Activated B cell treated with CpG ODN at 0.5 μM for 24 hours (primary cell): ENCODE measurements at regions not wholly inside any gene's neighbourhood (a gene's known extent, or its start where the extent isn't known, plus 50 kb on each side); places are given as distances from the start of the nearest gene placed in this dataset.

Experiments used
- ATAC-seq: fragments of 200-7000 bp; cut with Tn5 transposase; one replicate; pipeline ENCODE4 v1.10.0; 2021; ENCODE audit warnings: low read depth, mild to moderate bottlenecking, moderate library complexity
- CTCF ChIA-PET: fragments of 350-600 bp; sonication (Branson Sonifier 250); formaldehyde crosslinking; loops from one replicate; lab custom pipeline; 2021; ENCODE audit warnings: antibody characterized with exemption; lab: Charles Lee
- POLR2A ChIA-PET: fragments of 350-600 bp; sonication (Branson Sonifier 250); formaldehyde crosslinking; loops from one replicate; lab custom pipeline; 2021; ENCODE audit warnings: antibody characterized with exemption; lab: Charles Lee
- DNase-seq: peaks from one replicate; pipeline ENCODE4 v3.0.0; 2022
- H3K27ac Mint-ChIP-seq: one replicate; pipeline ENCODE4 v1.8.0; 2020; ENCODE audit warnings: mixed read lengths
- H3K27me3 Mint-ChIP-seq: one replicate; pipeline ENCODE4 v1.8.0; 2021; ENCODE audit warnings: mixed read lengths
- H3K36me3 Mint-ChIP-seq: one replicate; pipeline ENCODE4 v1.8.0; 2021; ENCODE audit warnings: low read depth, mixed read lengths
- H3K4me1 Mint-ChIP-seq: one replicate; pipeline ENCODE4 v1.8.0; 2021; ENCODE audit warnings: mixed read lengths
- H3K4me3 Mint-ChIP-seq: one replicate; pipeline ENCODE4 v1.8.0; 2020; ENCODE audit warnings: mild to moderate bottlenecking, mixed read lengths
- H3K9me3 Mint-ChIP-seq: one replicate; pipeline ENCODE4 v1.8.0; 2020; ENCODE audit warnings: mixed read lengths
- intact Hi-C: fragments of 100-400 bp; cut with micrococcal nuclease; formaldehyde crosslinking; loops from one replicate; pipeline ENCODE4 v1.15.1; 2024
- TF ChIP-seq, protein P1 (sequence below): fragments of 200-600 bp; IDR thresholded peaks from one replicate; pipeline ENCODE4 v1.8.0; 2022; ENCODE audit warnings: antibody characterized with exemption, mild to moderate bottlenecking

DNA sequence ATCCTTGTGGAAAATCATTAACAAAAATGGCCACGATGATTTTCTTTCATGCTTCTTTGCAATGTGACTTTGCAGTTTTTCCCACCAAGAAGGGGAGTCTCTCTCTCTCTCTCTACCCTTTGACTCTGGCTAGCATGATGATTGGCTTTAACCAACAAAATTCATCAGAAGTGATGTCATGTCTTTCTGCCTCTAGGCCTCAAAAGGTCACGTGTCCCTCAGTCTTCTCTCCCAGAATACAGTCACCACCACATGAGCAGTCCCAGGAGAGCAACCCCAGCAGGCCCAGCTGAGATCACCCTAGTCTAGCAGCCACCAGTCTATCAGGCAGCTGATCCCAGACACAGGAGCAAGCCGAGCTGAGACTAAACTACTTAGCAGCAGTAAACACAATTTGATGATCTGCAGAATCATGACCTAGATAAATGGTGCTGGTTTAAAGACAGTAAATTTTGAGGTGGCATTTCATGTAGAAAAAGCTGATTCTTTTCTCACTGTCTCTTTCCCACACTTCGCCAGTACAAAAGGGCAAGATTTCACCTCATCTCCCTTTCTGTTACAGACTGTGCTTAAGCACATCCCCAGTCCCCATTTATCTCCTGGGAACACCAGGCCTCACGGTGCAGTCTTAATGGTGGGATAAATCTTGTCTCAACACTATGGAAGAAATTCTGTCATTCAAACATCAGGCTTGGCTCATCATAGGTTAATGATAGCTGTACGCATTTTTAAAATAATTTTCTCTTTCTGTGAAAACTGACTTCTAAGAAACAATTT, 132.7 kb downstream of the SCG2 start:
- intact Hi-C loops = no loop called here
- Mint-ChIP-seq H3K27ac (no peak overlapping the region), H3K4me1 (no peaks in the 10 kb centered on the region), H3K9me3 (no peaks in the 10 kb centered on the region), H3K27me3 (peaks cover 2% of the 10 kb centered on the region), H3K36me3 (no peaks in the 10 kb centered on the region), H3K4me3 (no peak overlapping the region)
- ChIA-PET POLR2A (no interaction called here), CTCF (no interaction called here)
- ATAC-seq (no peak), DNase-seq (no peak)
- TF ChIP-seq, protein P1, sequence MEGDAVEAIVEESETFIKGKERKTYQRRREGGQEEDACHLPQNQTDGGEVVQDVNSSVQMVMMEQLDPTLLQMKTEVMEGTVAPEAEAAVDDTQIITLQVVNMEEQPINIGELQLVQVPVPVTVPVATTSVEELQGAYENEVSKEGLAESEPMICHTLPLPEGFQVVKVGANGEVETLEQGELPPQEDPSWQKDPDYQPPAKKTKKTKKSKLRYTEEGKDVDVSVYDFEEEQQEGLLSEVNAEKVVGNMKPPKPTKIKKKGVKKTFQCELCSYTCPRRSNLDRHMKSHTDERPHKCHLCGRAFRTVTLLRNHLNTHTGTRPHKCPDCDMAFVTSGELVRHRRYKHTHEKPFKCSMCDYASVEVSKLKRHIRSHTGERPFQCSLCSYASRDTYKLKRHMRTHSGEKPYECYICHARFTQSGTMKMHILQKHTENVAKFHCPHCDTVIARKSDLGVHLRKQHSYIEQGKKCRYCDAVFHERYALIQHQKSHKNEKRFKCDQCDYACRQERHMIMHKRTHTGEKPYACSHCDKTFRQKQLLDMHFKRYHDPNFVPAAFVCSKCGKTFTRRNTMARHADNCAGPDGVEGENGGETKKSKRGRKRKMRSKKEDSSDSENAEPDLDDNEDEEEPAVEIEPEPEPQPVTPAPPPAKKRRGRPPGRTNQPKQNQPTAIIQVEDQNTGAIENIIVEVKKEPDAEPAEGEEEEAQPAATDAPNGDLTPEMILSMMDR = no peak

DNA sequence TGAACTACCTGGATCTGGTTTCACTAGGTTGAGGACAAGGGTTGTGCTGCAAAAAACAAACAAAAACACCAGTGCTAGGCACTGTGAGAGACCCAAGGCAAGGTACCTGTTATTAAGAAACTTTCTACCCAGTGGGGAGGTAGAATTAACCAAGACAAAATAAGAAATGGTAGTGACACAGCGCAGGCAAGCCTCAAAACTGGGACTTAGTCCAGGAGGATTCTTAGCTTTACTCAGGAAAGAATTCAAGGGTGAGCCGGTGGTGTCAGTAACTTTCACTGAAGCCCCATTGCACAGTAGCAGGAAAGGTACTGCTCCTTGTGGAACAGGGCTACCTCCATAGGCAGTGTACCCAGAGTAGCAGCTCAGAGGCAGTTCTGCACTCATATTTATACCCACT, 131.6 kb downstream of the SCG2 start:
- DNase-seq (no peak), ATAC-seq (no peak)
- no peak overlapping the region for H3K27ac Mint-ChIP-seq
- TF ChIP-seq, protein P1 = no peak
- intact Hi-C loops = no loop called here
- no peaks in the 10 kb centered on the region for H3K36me3 Mint-ChIP-seq
- no peaks in the 10 kb centered on the region for H3K9me3 Mint-ChIP-seq
- H3K27me3 Mint-ChIP-seq = peaks cover 2% of the 10 kb centered on the region
- ChIA-PET CTCF (no interaction called here), POLR2A (no interaction called here)
- no peaks in the 10 kb centered on the region for H3K4me1 Mint-ChIP-seq
- no peak overlapping the region for H3K4me3 Mint-ChIP-seq

DNA sequence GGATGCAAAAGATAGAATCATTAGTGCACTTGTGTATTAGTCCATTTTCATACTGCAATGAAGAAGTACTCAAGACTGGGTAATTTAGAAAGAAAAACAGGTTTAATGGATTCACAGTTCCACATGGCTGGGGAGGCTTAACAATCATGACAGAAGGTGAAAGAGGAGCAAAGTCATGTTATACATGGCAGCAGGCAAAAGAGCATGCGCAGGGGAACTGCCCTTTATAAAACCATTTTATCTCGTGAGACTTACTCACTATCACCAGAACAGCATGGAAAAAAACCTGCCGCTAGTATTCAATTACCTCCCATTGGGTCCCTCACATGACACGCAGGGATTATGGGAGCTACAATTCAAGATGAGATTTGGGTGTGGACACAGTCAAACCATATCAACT, 129.4 kb downstream of the SCG2 start:
- CTCF ChIA-PET = no interaction called here
- no peaks in the 10 kb centered on the region for H3K9me3 Mint-ChIP-seq
- intact Hi-C loops = no loop called here
- TF ChIP-seq, protein P1 = no peak
- no peak for DNase-seq
- H3K4me3 Mint-ChIP-seq = no peak overlapping the region
- ATAC-seq = no peak
- H3K4me1 Mint-ChIP-seq = no peaks in the 10 kb centered on the region
- H3K27me3 Mint-ChIP-seq = peaks cover 2% of the 10 kb centered on the region
- POLR2A ChIA-PET = no interaction called here
- H3K27ac Mint-ChIP-seq = no peak overlapping the region
- H3K36me3 Mint-ChIP-seq = no peaks in the 10 kb centered on the region

DNA sequence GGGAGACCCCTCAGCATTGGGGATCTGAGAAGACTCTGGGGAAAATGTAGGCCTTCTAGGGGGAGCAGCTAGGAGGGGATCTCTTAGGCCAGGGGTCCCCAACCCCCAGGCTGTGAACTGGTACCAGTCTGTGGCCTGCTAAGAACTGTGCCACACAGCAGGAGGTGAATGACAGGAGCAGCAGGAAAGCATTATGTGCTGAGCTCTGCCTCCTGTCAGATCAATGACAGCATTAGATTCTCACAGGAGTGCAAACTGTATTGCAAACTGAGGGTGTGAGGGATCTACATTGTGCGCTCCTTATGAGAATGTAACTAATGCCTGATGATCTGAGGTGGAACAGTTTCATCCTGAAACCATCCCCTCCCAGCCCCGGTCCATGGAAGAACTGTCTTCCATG, 127.3 kb downstream of the SCG2 start:
- CTCF ChIA-PET = no interaction called here

DNA sequence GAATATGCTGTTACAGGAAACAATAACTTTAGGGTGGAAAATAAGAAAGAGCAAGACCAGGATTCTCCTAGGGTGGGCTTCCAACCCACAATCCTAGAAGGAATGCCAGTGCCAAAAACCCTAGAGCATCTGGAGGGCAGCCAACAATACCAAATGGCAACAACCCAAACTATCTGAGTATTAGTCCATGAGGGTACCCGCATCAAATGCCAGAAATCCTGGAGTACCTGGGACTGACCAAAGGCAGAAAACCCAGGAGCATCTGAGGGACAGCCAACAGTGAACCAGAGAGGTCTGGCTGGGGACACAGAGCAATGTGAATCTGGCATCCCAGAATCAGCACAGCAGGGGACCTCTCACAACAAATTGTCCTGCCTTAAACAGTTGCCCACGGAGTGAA, 126.3 kb downstream of the SCG2 start:
- no peak overlapping the region for H3K27ac Mint-ChIP-seq
- H3K9me3 Mint-ChIP-seq = no peaks in the 10 kb centered on the region
- no peaks in the 10 kb centered on the region for H3K36me3 Mint-ChIP-seq
- ChIA-PET POLR2A (no interaction called here), CTCF (no interaction called here)
- ATAC-seq (no peak), DNase-seq (no peak)
- intact Hi-C loops = no loop called here
- TF ChIP-seq, protein P1 = no peak
- H3K4me1 Mint-ChIP-seq = no peaks in the 10 kb centered on the region
- no peaks in the 10 kb centered on the region for H3K27me3 Mint-ChIP-seq
- H3K4me3 Mint-ChIP-seq = no peak overlapping the region

More for the DNA sequence above, 127.3 kb downstream of the SCG2 start:
- Mint-ChIP-seq H3K4me1 (no peaks in the 10 kb centered on the region), H3K27me3 (peaks cover 2% of the 10 kb centered on the region), H3K9me3 (no peaks in the 10 kb centered on the region), H3K4me3 (no peak overlapping the region), H3K36me3 (no peaks in the 10 kb centered on the region), H3K27ac (no peak overlapping the region)
- TF ChIP-seq, protein P1 = no peak
- POLR2A ChIA-PET = no interaction called here
- intact Hi-C loops = no loop called here
- DNase-seq = no peak
- ATAC-seq = no peak
